ENCODE measurements at regions not wholly inside any gene's neighbourhood (a gene's known extent, or its start where the extent isn't known, plus 50 kb on each side); places are given as distances from the start of the nearest gene placed in this dataset.

DNA sequence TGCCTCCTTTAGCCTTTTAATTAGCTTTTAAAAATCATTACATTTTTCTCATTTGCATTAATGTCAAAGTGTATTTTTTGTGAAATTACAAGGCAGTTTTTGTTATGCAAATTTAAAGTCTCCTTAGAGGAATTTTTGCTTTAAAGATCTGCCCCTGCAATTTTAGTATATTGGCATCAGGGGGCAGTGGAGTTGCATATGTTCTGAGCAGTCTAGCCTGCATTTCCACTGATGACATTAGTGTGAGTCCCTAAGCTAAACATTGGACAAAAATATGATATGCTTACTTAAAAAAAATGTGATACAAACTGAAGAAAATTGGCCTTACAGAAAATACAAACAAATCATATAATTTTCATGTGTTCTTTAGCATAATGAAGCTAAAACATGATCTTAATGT, 426.5 kb downstream of the SLC4A3 start:
- TF ChIP-seq POLR2A (IDR thresholded peaks at IDR 0.05) = no peak
- TF ChIP-seq, protein P1, sequence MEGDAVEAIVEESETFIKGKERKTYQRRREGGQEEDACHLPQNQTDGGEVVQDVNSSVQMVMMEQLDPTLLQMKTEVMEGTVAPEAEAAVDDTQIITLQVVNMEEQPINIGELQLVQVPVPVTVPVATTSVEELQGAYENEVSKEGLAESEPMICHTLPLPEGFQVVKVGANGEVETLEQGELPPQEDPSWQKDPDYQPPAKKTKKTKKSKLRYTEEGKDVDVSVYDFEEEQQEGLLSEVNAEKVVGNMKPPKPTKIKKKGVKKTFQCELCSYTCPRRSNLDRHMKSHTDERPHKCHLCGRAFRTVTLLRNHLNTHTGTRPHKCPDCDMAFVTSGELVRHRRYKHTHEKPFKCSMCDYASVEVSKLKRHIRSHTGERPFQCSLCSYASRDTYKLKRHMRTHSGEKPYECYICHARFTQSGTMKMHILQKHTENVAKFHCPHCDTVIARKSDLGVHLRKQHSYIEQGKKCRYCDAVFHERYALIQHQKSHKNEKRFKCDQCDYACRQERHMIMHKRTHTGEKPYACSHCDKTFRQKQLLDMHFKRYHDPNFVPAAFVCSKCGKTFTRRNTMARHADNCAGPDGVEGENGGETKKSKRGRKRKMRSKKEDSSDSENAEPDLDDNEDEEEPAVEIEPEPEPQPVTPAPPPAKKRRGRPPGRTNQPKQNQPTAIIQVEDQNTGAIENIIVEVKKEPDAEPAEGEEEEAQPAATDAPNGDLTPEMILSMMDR (IDR thresholded peaks at IDR 0.05) = no peak
